ENCODE measurements at regions not wholly inside any gene's neighbourhood (a gene's known extent, or its start where the extent isn't known, plus 50 kb on each side); places are given as distances from the start of the nearest gene placed in this dataset.
"Not testable (repeated sequence)": the region's sequence is repeated elsewhere in the genome, so short reads cannot be mapped to it uniquely, and the experiment has no call there.

DNA sequence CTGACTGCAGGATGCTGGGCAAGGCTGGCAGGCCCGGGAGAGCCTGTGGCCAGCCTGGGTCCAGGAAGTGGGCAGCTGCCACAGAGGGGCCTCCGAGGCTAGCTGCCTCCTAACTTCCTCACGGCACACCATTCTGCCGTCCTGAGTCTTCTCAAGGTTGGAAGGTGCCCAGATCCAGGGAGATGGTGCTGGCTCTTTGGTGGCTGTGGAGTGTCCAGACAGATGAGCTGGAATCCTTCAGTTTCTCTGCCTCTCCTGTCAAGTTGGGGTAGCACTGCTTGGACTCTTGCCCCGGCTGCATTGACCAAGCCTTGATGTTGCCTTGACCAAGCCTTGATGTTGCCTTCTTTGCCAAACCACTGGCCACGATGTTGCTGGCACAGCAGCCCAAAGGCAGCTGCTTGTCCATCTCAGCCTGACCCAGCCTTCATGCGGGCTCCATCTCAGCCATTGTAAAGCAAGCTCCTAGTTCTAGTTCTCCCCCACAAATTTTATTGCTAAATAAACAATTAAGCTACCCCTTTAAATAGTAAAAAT is 75.1 kb upstream of the AFDN start:
- POLR2A ChIA-PET: no interaction called here
- Histone ChIP-seq H3K27me3 (ENCODE audit: control insufficient read depth in 2 of 2, insufficient read depth in 2 of 2, low read length in 2 of 2) (no peaks in the 10 kb centered on the region), H3K79me2 (ENCODE audit: control insufficient read depth, insufficient read depth, low read length) (no peaks in the 10 kb centered on the region), H3K27ac (ENCODE audit: insufficient read depth, low read depth, low read length) (no peak overlapping the region), H3K9me3 (replicated peaks; ENCODE audit: control insufficient read depth, insufficient read depth, low read length) (no peaks in the 10 kb centered on the region), H3K9me1 (replicated peaks; ENCODE audit: control insufficient read depth, extremely low read depth, insufficient read depth, low read length) (no peaks in the 10 kb centered on the region), H3K36me3 (ENCODE audit: control insufficient read depth in 2 of 2, extremely low read depth in 1 of 2, insufficient read depth in 2 of 2, low read length in 2 of 2) (no peaks in the 10 kb centered on the region), H4K20me1 (replicated peaks; ENCODE audit: control insufficient read depth, extremely low read depth, insufficient read depth, low read length) (no peaks in the 10 kb centered on the region), H3K4me1 (ENCODE audit: control insufficient read depth, extremely low read depth, insufficient read depth, low read length) (no peaks in the 10 kb centered on the region), H3K4me2 (ENCODE audit: insufficient read depth, low read length) (no peak overlapping the region), H3K9ac (replicated peaks; ENCODE audit: extremely low read depth, insufficient read depth, low read length) (no peak overlapping the region), H3K4me3 (replicated peaks in 1 of 3; ENCODE audit: insufficient read depth in 1 of 3, low read depth in 1 of 3, low read length in 3 of 3) (no peak overlapping the region), H2AFZ (ENCODE audit: low read depth, low read length) (no peak overlapping the region)
- intact Hi-C loops (cut with micrococcal nuclease) (no loop called here), dilution Hi-C loops (cut with MboI; ENCODE audit: extremely low pct_ligation_motif_present, low sequenced_read_pairs) (no loop called here)
- CTCF ChIA-PET: no interaction called here
- DNase-seq (ENCODE audit: low read depth, low spot score) (no peak), FAIRE-seq (no peak)
- no TSS peak for BruUV-seq (replicated peaks)
- TF ChIP-seq, protein P1, sequence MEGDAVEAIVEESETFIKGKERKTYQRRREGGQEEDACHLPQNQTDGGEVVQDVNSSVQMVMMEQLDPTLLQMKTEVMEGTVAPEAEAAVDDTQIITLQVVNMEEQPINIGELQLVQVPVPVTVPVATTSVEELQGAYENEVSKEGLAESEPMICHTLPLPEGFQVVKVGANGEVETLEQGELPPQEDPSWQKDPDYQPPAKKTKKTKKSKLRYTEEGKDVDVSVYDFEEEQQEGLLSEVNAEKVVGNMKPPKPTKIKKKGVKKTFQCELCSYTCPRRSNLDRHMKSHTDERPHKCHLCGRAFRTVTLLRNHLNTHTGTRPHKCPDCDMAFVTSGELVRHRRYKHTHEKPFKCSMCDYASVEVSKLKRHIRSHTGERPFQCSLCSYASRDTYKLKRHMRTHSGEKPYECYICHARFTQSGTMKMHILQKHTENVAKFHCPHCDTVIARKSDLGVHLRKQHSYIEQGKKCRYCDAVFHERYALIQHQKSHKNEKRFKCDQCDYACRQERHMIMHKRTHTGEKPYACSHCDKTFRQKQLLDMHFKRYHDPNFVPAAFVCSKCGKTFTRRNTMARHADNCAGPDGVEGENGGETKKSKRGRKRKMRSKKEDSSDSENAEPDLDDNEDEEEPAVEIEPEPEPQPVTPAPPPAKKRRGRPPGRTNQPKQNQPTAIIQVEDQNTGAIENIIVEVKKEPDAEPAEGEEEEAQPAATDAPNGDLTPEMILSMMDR (IDR thresholded peaks at IDR 0.05; ENCODE audit: extremely low read depth in 1 of 2, insufficient read depth in 1 of 2, low read depth in 1 of 2, low read length in 2 of 2): no peak
- TF ChIP-seq POLR2AphosphoS5 (IDR thresholded peaks at IDR 0.05; ENCODE audit: insufficient read depth, low read depth, low read length) (no peak), MYC (IDR thresholded peaks at IDR 0.05; ENCODE audit: low read depth, low read length) (no peak), JUN (IDR thresholded peaks at IDR 0.05; ENCODE audit: borderline replicate concordance, insufficient read depth, insufficient read length, low read depth) (no peak), EZH2 (IDR thresholded peaks at IDR 0.05; ENCODE audit: borderline replicate concordance, low read depth, low read length, severe bottlenecking) (no peak), FOS (IDR thresholded peaks at IDR 0.05; ENCODE audit: borderline replicate concordance, insufficient read depth, low read length) (no peak), GATA2 (IDR thresholded peaks at IDR 0.05; ENCODE audit: insufficient read depth, insufficient read length, low read depth, low read length) (no peak), POLR2A (IDR thresholded peaks at IDR 0.05; ENCODE audit: low read depth, low read length) (no peak)
- TF ChIP-seq, protein P2, sequence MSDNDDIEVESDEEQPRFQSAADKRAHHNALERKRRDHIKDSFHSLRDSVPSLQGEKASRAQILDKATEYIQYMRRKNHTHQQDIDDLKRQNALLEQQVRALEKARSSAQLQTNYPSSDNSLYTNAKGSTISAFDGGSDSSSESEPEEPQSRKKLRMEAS (IDR thresholded peaks at IDR 0.05; ENCODE audit: insufficient read depth, insufficient read length): no peak

DNA sequence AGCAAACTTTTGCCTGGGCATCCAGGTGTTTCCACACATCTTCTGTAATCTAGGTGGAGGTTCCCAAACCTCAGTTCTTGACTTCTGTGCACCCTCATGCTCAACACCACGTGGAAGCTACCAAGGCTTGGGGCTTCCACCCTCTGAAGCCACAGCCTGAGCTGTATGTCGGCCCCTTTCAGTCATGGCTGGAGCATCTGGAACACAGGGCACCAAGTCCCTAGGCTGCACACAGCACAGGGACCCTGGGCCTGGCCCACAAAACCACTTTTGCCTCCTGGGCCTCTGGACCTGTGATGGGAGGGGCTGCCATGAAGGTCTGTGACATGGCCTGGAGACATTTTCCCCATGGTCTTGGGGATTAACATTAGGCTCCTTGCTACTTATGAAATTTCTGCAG is 73.4 kb upstream of the AFDN start:
- H3K4me3 ChIP-seq (replicated peaks in 1 of 3; ENCODE audit: insufficient read depth in 1 of 3, low read depth in 1 of 3, low read length in 3 of 3); H3K79me2 ChIP-seq (ENCODE audit: control insufficient read depth, insufficient read depth, low read length); H3K9ac ChIP-seq (replicated peaks; ENCODE audit: extremely low read depth, insufficient read depth, low read length); H2AFZ ChIP-seq (ENCODE audit: low read depth, low read length); intact Hi-C loops (cut with micrococcal nuclease); H3K36me3 ChIP-seq (ENCODE audit: control insufficient read depth in 2 of 2, extremely low read depth in 1 of 2, insufficient read depth in 2 of 2, low read length in 2 of 2); H3K4me2 ChIP-seq (ENCODE audit: insufficient read depth, low read length); H3K9me1 ChIP-seq (replicated peaks; ENCODE audit: control insufficient read depth, extremely low read depth, insufficient read depth, low read length); CTCF ChIA-PET; H3K27me3 ChIP-seq (ENCODE audit: control insufficient read depth in 2 of 2, insufficient read depth in 2 of 2, low read length in 2 of 2); H3K4me1 ChIP-seq (ENCODE audit: control insufficient read depth, extremely low read depth, insufficient read depth, low read length); DNase-seq (ENCODE audit: low read depth, low spot score); BruUV-seq (replicated peaks); dilution Hi-C loops (cut with MboI; ENCODE audit: extremely low pct_ligation_motif_present, low sequenced_read_pairs); H3K27ac ChIP-seq (ENCODE audit: insufficient read depth, low read depth, low read length); H4K20me1 ChIP-seq (replicated peaks; ENCODE audit: control insufficient read depth, extremely low read depth, insufficient read depth, low read length); FAIRE-seq; H3K9me3 ChIP-seq (replicated peaks; ENCODE audit: control insufficient read depth, insufficient read depth, low read length); POLR2A ChIA-PET: not testable (repeated sequence)

Data from endothelial cell of umbilical vein (primary cell).